GM12864 (cell line): ENCODE measurements at regions not wholly inside any gene's neighbourhood (a gene's known extent, or its start where the extent isn't known, plus 50 kb on each side); places are given as distances from the start of the nearest gene placed in this dataset.

Source experiments
- DNase-seq: peaks from one replicate; pipeline ENCODE4 v3.0.0-alpha.2; 2011; ENCODE audit warnings: low read depth
- H3K4me3 ChIP-seq: 2 replicates; pipeline ENCODE4 v1.5.1; 2011; ENCODE audit warnings: mild to moderate bottlenecking, low read depth, low read length, control low read depth
- TF ChIP-seq, protein P1 (sequence below): IDR thresholded peaks from 2 replicates; pipeline ENCODE4 v1.5.1; 2011; ENCODE audit warnings: low read depth, mild to moderate bottlenecking, moderate library complexity, low read length, control low read depth, inconsistent platforms; ENCODE audit errors: missing control alignments

GRCh38 chr6:87921034-87921433, 126.6 kb upstream of the SPACA1 start:
- DNase-seq: no peak
- TF ChIP-seq, protein P1, sequence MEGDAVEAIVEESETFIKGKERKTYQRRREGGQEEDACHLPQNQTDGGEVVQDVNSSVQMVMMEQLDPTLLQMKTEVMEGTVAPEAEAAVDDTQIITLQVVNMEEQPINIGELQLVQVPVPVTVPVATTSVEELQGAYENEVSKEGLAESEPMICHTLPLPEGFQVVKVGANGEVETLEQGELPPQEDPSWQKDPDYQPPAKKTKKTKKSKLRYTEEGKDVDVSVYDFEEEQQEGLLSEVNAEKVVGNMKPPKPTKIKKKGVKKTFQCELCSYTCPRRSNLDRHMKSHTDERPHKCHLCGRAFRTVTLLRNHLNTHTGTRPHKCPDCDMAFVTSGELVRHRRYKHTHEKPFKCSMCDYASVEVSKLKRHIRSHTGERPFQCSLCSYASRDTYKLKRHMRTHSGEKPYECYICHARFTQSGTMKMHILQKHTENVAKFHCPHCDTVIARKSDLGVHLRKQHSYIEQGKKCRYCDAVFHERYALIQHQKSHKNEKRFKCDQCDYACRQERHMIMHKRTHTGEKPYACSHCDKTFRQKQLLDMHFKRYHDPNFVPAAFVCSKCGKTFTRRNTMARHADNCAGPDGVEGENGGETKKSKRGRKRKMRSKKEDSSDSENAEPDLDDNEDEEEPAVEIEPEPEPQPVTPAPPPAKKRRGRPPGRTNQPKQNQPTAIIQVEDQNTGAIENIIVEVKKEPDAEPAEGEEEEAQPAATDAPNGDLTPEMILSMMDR: no peak
- no peak overlapping the region for H3K4me3 ChIP-seq

GRCh38 chr6:87920245-87920644, 127.4 kb upstream of the SPACA1 start:
- no peak overlapping the region for H3K4me3 ChIP-seq
- TF ChIP-seq, protein P1: no peak
- DNase-seq: no peak

DNA sequence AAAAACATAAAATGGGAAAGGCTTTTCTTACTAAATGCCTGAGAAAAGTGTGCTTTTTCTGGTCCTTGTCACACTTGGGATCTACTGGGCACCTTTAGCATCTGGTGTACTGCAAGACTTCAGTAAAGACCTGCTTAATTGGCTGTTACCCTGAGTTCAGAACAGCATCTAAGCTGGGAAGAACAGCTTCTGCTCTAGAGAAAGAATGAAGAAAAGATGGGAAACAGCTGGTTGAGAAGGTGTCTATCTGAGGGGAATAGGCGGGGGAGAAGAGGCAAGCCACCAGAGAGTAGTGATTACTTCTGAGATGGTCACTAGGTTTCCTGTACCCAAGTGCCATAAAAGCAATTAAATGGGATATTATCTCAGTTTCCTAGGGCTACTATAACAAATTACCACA, 128.2 kb upstream of the SPACA1 start:
- no peak overlapping the region for H3K4me3 ChIP-seq
- TF ChIP-seq, protein P1: no peak
- no peak for DNase-seq

DNA sequence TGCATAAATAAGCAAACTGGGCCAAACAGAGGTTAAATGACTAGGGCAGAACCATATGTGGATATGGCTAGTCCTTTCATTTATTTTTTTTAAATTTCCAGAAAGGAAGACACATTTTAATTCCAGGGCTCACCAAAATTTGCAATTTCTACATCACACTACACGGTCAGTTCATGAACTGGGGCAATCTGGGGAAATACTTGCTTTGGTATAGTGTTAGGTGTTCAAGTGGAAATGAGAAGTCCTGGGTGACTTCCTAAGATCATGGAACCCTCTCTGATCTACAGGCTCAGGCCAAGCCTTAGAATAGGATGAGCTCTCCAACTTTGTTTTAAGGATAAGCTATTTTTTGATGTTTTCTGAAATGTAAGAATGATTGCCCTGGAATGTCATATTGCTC, 128.6 kb upstream of the SPACA1 start:
- TF ChIP-seq, protein P1: no peak
- no peak overlapping the region for H3K4me3 ChIP-seq
- DNase-seq: no peak

GRCh38 chr6:87918461-87918941, 129.1 kb upstream of the SPACA1 start:
- H3K4me3 ChIP-seq: no peak overlapping the region
- no peak for DNase-seq
- TF ChIP-seq, protein P1: no peak

DNA sequence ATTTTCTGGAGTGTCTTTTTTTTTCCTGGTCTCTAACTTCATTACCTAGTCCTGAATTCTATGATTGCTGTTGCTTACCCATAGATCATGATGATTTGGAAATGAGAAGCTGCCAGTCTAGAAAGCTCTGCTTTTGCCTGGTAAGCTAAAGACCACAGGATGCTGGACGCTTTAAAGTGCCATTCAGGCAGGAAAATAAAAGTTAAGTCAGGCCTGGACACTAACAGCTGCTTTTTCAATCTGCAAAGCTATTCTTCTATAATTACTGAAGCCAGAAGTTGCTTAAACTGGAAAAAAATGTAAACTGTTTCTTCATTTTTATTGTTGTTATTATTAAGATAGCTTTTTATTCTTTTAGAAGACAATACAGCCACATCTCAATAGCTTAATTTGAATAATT, 129.8 kb upstream of the SPACA1 start:
- no peak overlapping the region for H3K4me3 ChIP-seq
- TF ChIP-seq, protein P1: no peak
- no peak for DNase-seq

- DNase-seq: no peak
- TF ChIP-seq, protein P1: no peak
- no peak overlapping the region for H3K4me3 ChIP-seq
Observed at GRCh38 chr6:87916446-87916845, 131.2 kb upstream of the SPACA1 start.
